Mesothelial cell of epicardium (in vitro differentiated cells): ENCODE measurements at regions not wholly inside any gene's neighbourhood (a gene's known extent, or its start where the extent isn't known, plus 50 kb on each side); places are given as distances from the start of the nearest gene placed in this dataset.

Experiments used
- DNase-seq, 2 experiments: peaks; one replicate each; pipeline ENCODE4 v3.0.0; 2021; ENCODE audit warnings: low spot score in 2 of 2; ENCODE audit not compliant: unreplicated experiment in 2 of 2
- H3K27ac Mint-ChIP-seq: 2 replicates; pipeline ENCODE4 v1.8.0; 2021; ENCODE audit warnings: mixed read lengths
- H3K27me3 Mint-ChIP-seq: 2 replicates; pipeline ENCODE4 v1.8.0; 2021; ENCODE audit warnings: low read depth, mixed read lengths
- H3K36me3 Mint-ChIP-seq: 2 replicates; pipeline ENCODE4 v1.8.0; 2021; ENCODE audit warnings: mixed read lengths
- H3K4me1 Mint-ChIP-seq: 2 replicates; pipeline ENCODE4 v1.8.0; 2021; ENCODE audit warnings: mixed read lengths
- H3K4me3 Mint-ChIP-seq: 2 replicates; pipeline ENCODE4 v1.8.0; 2021; ENCODE audit warnings: mild to moderate bottlenecking, moderate library complexity, mixed read lengths
- H3K9me3 Mint-ChIP-seq: 2 replicates; pipeline ENCODE4 v1.8.0; 2021; ENCODE audit warnings: mixed read lengths
- TF ChIP-seq, protein P1 (sequence below): fragments of 200-600 bp; sonication (generic); IDR thresholded peaks from one replicate; pipeline ENCODE4 v1.5.0; 2021; ENCODE audit warnings: antibody characterized with exemption; ENCODE audit not compliant: unreplicated experiment

DNA sequence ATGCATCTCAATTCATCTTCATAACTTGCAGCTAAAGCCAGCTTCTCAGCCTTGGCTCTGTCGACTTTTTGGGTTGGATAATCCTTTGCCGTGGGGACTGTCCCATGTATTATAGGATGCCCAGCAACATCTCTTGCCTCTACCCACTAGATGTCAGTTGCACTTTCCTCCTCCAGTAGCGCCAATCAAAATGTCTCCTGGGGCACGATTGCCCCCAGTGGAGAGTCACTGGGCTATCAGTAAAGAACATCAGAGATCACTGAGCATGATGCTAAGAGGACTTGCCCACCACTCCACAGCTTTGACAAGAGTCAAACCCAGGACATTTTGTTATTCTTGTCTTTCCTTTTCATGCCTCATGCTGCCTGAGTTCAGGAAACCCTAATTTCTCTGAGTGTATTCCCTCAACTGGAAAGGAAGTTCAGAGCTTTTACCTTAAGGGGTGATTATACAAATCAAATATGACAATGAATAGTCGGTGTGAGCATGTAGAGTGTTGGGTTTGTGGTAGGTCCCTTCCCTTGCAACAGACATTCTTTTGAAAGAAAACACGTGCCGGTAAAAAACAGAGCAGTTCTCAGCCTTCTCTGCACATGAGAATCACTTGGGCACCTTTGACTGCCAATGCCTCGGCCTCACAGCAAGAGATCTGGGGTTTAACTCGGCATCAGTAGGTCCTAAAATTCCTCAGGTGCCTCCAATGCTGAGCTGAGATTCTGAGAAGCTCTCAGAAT, 980.6 kb downstream of the VRK1 start:
- no peak for DNase-seq
- Mint-ChIP-seq H3K9me3 (no peaks in the 10 kb centered on the region), H3K36me3 (no peaks in the 10 kb centered on the region), H3K4me3 (no peak overlapping the region), H3K27ac (no peak overlapping the region), H3K27me3 (peaks cover 2% of the 10 kb centered on the region), H3K4me1 (no peaks in the 10 kb centered on the region)
- TF ChIP-seq, protein P1, sequence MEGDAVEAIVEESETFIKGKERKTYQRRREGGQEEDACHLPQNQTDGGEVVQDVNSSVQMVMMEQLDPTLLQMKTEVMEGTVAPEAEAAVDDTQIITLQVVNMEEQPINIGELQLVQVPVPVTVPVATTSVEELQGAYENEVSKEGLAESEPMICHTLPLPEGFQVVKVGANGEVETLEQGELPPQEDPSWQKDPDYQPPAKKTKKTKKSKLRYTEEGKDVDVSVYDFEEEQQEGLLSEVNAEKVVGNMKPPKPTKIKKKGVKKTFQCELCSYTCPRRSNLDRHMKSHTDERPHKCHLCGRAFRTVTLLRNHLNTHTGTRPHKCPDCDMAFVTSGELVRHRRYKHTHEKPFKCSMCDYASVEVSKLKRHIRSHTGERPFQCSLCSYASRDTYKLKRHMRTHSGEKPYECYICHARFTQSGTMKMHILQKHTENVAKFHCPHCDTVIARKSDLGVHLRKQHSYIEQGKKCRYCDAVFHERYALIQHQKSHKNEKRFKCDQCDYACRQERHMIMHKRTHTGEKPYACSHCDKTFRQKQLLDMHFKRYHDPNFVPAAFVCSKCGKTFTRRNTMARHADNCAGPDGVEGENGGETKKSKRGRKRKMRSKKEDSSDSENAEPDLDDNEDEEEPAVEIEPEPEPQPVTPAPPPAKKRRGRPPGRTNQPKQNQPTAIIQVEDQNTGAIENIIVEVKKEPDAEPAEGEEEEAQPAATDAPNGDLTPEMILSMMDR, result no peak

DNA sequence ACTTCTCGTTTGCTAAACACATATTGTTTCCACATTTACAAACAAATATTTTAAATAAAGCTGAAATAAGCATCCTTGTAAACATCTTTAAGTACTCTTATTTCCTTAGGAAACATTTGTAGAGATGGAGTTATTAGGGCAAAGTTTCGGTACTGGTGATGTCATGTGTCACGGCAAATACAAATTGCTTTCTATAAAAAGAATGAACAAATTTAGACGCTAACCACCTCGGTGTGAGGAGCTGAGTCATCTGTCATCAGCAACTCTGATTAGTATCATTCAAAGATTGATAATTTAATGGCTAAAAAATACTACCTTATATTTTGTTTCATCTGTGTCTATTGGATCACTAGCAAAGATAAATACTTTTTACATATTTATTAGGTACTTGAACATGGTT, 982.0 kb downstream of the VRK1 start:
- Mint-ChIP-seq H3K27ac (no peak overlapping the region), H3K36me3 (no peaks in the 10 kb centered on the region), H3K9me3 (no peaks in the 10 kb centered on the region), H3K27me3 (peaks cover 2% of the 10 kb centered on the region), H3K4me1 (no peaks in the 10 kb centered on the region), H3K4me3 (no peak overlapping the region)
- no peak for DNase-seq
- TF ChIP-seq, protein P1, result no peak

DNA sequence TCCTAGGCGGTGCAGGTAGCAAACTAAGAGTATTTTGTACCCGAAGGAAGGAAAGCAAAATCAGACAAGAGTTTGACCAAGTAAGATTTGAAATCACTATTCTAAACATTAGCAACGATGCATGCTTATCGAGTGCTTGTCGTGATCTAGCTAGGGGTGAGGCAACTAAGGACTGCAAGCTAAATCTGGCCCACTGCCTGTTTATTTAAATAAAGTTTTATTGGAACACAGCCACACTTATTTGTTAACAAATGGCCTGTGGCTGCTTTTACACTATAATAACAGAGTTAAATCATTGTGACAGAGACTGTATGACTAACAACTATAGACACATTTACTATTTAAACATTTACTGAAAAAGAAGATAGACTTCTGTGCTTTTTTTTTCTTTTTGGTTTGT, 983.6 kb downstream of the VRK1 start:
- Mint-ChIP-seq H3K27me3 (peaks cover 2% of the 10 kb centered on the region), H3K9me3 (peaks cover 5% of the 10 kb centered on the region), H3K4me1 (no peaks in the 10 kb centered on the region), H3K27ac (no peak overlapping the region), H3K36me3 (no peaks in the 10 kb centered on the region), H3K4me3 (no peak overlapping the region)
- no peak for DNase-seq
- TF ChIP-seq, protein P1, result no peak

DNA sequence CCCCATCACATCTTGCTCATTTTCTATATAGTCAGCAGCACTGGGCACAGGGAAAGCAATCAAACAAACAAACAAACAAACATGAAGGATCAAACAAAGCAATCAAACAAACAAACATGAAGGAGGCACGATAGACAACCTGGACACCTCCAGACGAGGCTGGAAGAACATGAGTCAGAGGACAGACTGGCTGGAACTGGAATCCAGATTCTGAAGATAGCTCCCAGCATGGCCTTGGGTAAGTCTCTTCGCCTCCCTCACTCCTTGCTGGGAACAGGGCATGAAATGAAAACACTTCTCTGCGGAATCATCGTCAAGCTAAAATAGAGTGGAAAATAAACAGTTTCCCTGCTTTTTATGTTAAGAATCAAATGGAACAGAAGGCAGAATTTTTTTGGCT, 984.8 kb downstream of the VRK1 start:
- peaks cover 2% of the 10 kb centered on the region for H3K27me3 Mint-ChIP-seq
- no peak overlapping the region for H3K27ac Mint-ChIP-seq
- H3K4me3 Mint-ChIP-seq, result no peak overlapping the region
- TF ChIP-seq, protein P1, result no peak
- no peaks in the 10 kb centered on the region for H3K4me1 Mint-ChIP-seq
- no peak for DNase-seq
- no peaks in the 10 kb centered on the region for H3K36me3 Mint-ChIP-seq
- H3K9me3 Mint-ChIP-seq, result peaks cover 5% of the 10 kb centered on the region

DNA sequence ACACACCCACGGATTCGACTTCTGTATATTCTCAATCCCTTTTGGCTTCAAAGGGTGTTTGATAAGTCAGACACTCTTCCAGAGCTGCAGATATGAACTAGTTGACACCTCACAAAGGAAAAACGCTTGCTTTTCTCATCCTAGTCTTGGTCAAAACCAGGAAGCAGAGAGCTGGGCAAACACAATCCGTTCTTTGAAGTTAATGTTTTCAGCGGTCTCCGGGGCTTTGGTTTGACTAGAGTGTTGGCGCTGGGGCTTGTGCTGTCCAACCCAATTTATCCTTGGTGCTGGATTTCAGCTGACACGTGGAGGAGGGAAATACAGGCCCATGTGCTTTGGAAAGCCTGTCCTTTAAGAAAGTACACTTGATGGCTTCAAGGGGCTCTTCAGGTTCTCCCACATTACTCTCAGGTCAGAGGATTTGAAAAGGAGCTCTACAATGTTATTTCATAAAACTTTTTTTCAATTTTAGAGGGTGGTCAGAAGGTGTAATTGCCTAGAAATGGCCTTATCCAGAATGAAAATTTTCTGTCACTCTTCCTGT, 985.8 kb downstream of the VRK1 start:
- Mint-ChIP-seq H3K9me3 (peaks cover 5% of the 10 kb centered on the region), H3K4me3 (no peak overlapping the region), H3K36me3 (no peaks in the 10 kb centered on the region), H3K27ac (no peak overlapping the region), H3K27me3 (peaks cover 2% of the 10 kb centered on the region), H3K4me1 (no peaks in the 10 kb centered on the region)
- TF ChIP-seq, protein P1, result no peak
- no peak for DNase-seq
